Islet precursor cell (in vitro differentiated cells): ENCODE measurements at regions not wholly inside any gene's neighbourhood (a gene's known extent, or its start where the extent isn't known, plus 50 kb on each side); places are given as distances from the start of the nearest gene placed in this dataset.

Source experiments
- DNase-seq: peaks from one replicate; pipeline ENCODE4 v3.0.0-alpha.2; 2018

- DNase-seq: no peak
Observed at GRCh38 chr6:78397499-78397898, 469.9 kb upstream of the IRAK1BP1 start.

GRCh38 chr6:78398292-78398691, 469.1 kb upstream of the IRAK1BP1 start:
- no peak for DNase-seq

GRCh38 chr6:78400076-78400475, 467.3 kb upstream of the IRAK1BP1 start:
- no peak for DNase-seq

- DNase-seq: no peak
Observed at GRCh38 chr6:78427386-78427785, 440.0 kb upstream of the IRAK1BP1 start.

GRCh38 chr6:78430521-78430920, 436.8 kb upstream of the IRAK1BP1 start:
- no peak for DNase-seq

GRCh38 chr6:78435671-78436070, 431.7 kb upstream of the IRAK1BP1 start:
- no peak for DNase-seq

GRCh38 chr6:78436335-78436734, 431.0 kb upstream of the IRAK1BP1 start:
- DNase-seq: no peak

GRCh38 chr6:78438135-78438534, 429.2 kb upstream of the IRAK1BP1 start:
- no peak for DNase-seq

GRCh38 chr6:78460711-78461110, 406.6 kb upstream of the IRAK1BP1 start:
- DNase-seq: peak; percentile 78

- DNase-seq: no peak
Observed at GRCh38 chr6:78462728-78463127, 404.6 kb upstream of the IRAK1BP1 start.

- no peak for DNase-seq
Observed at GRCh38 chr6:78465059-78465634, 402.2 kb upstream of the IRAK1BP1 start.

- no peak for DNase-seq
Observed at GRCh38 chr6:78476561-78476960, 390.8 kb upstream of the IRAK1BP1 start.

- no peak for DNase-seq
Observed at GRCh38 chr6:78482801-78483552, 384.4 kb upstream of the IRAK1BP1 start.

GRCh38 chr6:78483553-78484197, 383.7 kb upstream of the IRAK1BP1 start:
- DNase-seq: no peak

- no peak for DNase-seq
Observed at GRCh38 chr6:78484198-78485064, 382.9 kb upstream of the IRAK1BP1 start.

- DNase-seq: no peak
Observed at GRCh38 chr6:78487401-78487800, 379.9 kb upstream of the IRAK1BP1 start.

GRCh38 chr6:78489874-78490273, 377.5 kb upstream of the IRAK1BP1 start:
- no peak for DNase-seq

- no peak for DNase-seq
Observed at GRCh38 chr6:78492351-78493017, 374.9 kb upstream of the IRAK1BP1 start.

GRCh38 chr6:78500299-78501089, 366.9 kb upstream of the IRAK1BP1 start:
- DNase-seq: no peak

- no peak for DNase-seq
Observed at GRCh38 chr6:78502386-78502887, 364.9 kb upstream of the IRAK1BP1 start.

- DNase-seq: no peak
Observed at GRCh38 chr6:78505178-78505577, 362.2 kb upstream of the IRAK1BP1 start.

- no peak for DNase-seq
Observed at GRCh38 chr6:78511009-78511408, 356.3 kb upstream of the IRAK1BP1 start.
